OCI-LY3 (cell line): ENCODE measurements at regions not wholly inside any gene's neighbourhood (a gene's known extent, or its start where the extent isn't known, plus 50 kb on each side); places are given as distances from the start of the nearest gene placed in this dataset.

Experiments used
- EZH2phosphoT487 ChIP-seq: fragments of 200-600 bp; shearing (Covaris generic); IDR thresholded peaks from 2 replicates; pipeline ENCODE4 v1.6.1; 2018; ENCODE audit warnings: antibody characterized with exemption, mixed run types, low read depth
- TF ChIP-seq, protein P1 (sequence below): fragments of 200-600, 300-600 bp; sonication (generic); IDR thresholded peaks from 2 replicates; pipeline ENCODE4 v1.5.1; 2014; ENCODE audit warnings: antibody characterized with exemption, low read length, low read depth

DNA sequence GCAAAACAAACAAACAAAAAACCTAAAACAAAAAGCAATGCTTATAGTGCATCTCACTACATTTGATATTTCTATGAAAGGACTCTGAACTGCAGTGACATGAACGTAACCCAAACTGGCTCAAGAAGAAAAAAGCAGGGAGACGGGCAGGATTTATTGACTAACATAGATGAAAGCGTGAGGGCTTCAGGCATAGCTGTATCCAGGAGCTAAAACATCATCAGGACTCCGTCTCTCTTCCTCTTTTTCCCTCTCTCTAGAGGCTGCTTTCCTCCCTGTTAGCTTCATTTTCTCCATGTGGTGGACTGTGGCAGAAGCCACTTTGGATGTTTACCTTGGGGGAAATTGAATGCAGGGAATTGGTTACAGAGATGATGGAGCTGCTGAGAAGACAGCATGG lies 418.2 kb upstream of the PROK2 start:
- TF ChIP-seq, protein P1, sequence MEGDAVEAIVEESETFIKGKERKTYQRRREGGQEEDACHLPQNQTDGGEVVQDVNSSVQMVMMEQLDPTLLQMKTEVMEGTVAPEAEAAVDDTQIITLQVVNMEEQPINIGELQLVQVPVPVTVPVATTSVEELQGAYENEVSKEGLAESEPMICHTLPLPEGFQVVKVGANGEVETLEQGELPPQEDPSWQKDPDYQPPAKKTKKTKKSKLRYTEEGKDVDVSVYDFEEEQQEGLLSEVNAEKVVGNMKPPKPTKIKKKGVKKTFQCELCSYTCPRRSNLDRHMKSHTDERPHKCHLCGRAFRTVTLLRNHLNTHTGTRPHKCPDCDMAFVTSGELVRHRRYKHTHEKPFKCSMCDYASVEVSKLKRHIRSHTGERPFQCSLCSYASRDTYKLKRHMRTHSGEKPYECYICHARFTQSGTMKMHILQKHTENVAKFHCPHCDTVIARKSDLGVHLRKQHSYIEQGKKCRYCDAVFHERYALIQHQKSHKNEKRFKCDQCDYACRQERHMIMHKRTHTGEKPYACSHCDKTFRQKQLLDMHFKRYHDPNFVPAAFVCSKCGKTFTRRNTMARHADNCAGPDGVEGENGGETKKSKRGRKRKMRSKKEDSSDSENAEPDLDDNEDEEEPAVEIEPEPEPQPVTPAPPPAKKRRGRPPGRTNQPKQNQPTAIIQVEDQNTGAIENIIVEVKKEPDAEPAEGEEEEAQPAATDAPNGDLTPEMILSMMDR, result no peak
- no peak for TF ChIP-seq EZH2phosphoT487
